ENCODE measurements at regions not wholly inside any gene's neighbourhood (a gene's known extent, or its start where the extent isn't known, plus 50 kb on each side); places are given as distances from the start of the nearest gene placed in this dataset.
"Not testable (repeated sequence)": the region's sequence is repeated elsewhere in the genome, so short reads cannot be mapped to it uniquely, and the experiment has no call there.

- no peak overlapping the region for H3K27ac ChIP-seq (ENCODE audit: low read depth, low read length)
Measured at GRCh38 chr6:101163611-101164010, 229.9 kb upstream of the GRIK2 start.

GRCh38 chr6:101167638-101168037, 225.9 kb upstream of the GRIK2 start:
- no peaks in the 10 kb centered on the region for H3F3A ChIP-seq (ENCODE audit: insufficient read depth)
- H3K9me2 ChIP-seq (replicated peaks; ENCODE audit: insufficient read depth, low read length) = no peaks in the 10 kb centered on the region
- TF ChIP-seq EZH2phosphoT487 (conservative IDR thresholded peaks at IDR 0.05; ENCODE audit: low read length) (no peak), CTCF (IDR thresholded peaks at IDR 0.05; ENCODE audit: insufficient read depth, low read length, poor library complexity, severe bottlenecking) (no peak)
- no peak overlapping the region for H3K9ac ChIP-seq (ENCODE audit: low read length)
- no peaks in the 10 kb centered on the region for H3K27me3 ChIP-seq (ENCODE audit: low read length)
- no peaks in the 10 kb centered on the region for H3K79me2 ChIP-seq (ENCODE audit: insufficient read depth, low read length)
- no peak overlapping the region for H3K27ac ChIP-seq (ENCODE audit: low read depth, low read length)
- H2AFZ ChIP-seq (ENCODE audit: low read depth, low read length, severe bottlenecking) = no peak overlapping the region
- no peaks in the 10 kb centered on the region for H4K20me1 ChIP-seq (ENCODE audit: low read depth, low read length)
- H3K4me3 ChIP-seq (ENCODE audit: insufficient read depth, low read length, poor library complexity, severe bottlenecking) = no peak overlapping the region
- H3K36me3 ChIP-seq (ENCODE audit: low read length) = no peaks in the 10 kb centered on the region
- H3K4me2 ChIP-seq (ENCODE audit: low read depth, low read length, poor library complexity, severe bottlenecking) = no peak overlapping the region
- H3K9me3 ChIP-seq (ENCODE audit: insufficient read depth, low read length) = no peaks in the 10 kb centered on the region

More at GRCh38 chr6:101163611-101164010, 229.9 kb upstream of the GRIK2 start:
- H4K20me1 ChIP-seq (ENCODE audit: low read depth, low read length) = no peaks in the 10 kb centered on the region
- H3K9ac ChIP-seq (ENCODE audit: low read length) = no peak overlapping the region
- H3K36me3 ChIP-seq (ENCODE audit: low read length) = no peaks in the 10 kb centered on the region
- H3K9me2 ChIP-seq (replicated peaks; ENCODE audit: insufficient read depth, low read length) = no peaks in the 10 kb centered on the region
- H3K27me3 ChIP-seq (ENCODE audit: low read length) = no peaks in the 10 kb centered on the region
- TF ChIP-seq EZH2phosphoT487 (conservative IDR thresholded peaks at IDR 0.05; ENCODE audit: low read length) = no peak
- no peaks in the 10 kb centered on the region for H3K9me3 ChIP-seq (ENCODE audit: insufficient read depth, low read length)
- no peak overlapping the region for H3K4me3 ChIP-seq (ENCODE audit: insufficient read depth, low read length, poor library complexity, severe bottlenecking)
- no peak overlapping the region for H2AFZ ChIP-seq (ENCODE audit: low read depth, low read length, severe bottlenecking)
- H3F3A ChIP-seq (ENCODE audit: insufficient read depth) = no peaks in the 10 kb centered on the region
- H3K4me2 ChIP-seq (ENCODE audit: low read depth, low read length, poor library complexity, severe bottlenecking) = no peak overlapping the region
- no peaks in the 10 kb centered on the region for H3K79me2 ChIP-seq (ENCODE audit: insufficient read depth, low read length)

DNA sequence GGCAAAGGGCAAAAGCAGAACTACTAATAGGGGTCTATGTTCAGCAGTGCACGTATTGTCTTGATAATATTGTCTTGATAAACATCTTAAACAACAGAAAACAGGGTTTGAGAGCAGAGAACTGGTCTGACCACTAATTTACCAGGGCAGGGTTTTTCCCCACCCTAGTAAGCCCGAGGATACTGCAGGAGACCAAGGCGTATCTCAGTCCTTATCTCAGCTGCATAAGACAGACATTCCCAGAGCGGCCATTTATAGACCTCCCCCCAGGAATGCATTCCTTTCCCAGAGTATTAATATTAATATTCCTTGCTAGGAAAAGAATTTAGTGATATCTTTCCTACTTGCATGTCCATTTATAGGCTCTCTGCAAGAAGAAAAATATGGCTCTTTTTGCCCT, 222.5 kb upstream of the GRIK2 start:
- H3K79me2 ChIP-seq (ENCODE audit: insufficient read depth, low read length); H3K4me2 ChIP-seq (ENCODE audit: low read depth, low read length, poor library complexity, severe bottlenecking); H2AFZ ChIP-seq (ENCODE audit: low read depth, low read length, severe bottlenecking); H3K36me3 ChIP-seq (ENCODE audit: low read length); H3K9me2 ChIP-seq (replicated peaks; ENCODE audit: insufficient read depth, low read length); H3K9me3 ChIP-seq (ENCODE audit: insufficient read depth, low read length); H3K27me3 ChIP-seq (ENCODE audit: low read length); H3K9ac ChIP-seq (ENCODE audit: low read length); H3K4me3 ChIP-seq (ENCODE audit: insufficient read depth, low read length, poor library complexity, severe bottlenecking); H3K27ac ChIP-seq (ENCODE audit: low read depth, low read length); H4K20me1 ChIP-seq (ENCODE audit: low read depth, low read length); H3F3A ChIP-seq (ENCODE audit: insufficient read depth): not testable (repeated sequence)

DNA sequence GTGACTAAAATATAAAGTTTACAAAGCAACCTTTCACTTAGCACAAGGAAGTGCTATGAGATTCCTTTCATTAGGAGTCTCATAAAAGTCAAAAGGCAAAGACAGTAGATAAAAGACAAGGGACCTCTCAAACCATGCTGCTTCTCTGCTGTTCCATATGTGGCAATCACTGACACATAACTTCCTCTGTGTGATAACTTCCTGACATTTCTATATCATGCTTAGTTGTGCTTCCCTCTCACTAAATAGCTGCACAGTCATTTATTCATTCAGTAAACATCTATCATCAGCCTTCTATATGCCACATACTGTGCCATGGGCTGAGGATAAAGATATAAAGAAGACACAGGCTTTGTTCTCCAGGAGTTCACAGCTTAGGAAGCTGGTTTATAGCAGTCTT, 214.8 kb upstream of the GRIK2 start:
- no peak overlapping the region for H3K9ac ChIP-seq (ENCODE audit: low read length)

More for the DNA sequence above, 214.8 kb upstream of the GRIK2 start:
- Histone ChIP-seq H3K4me3 (ENCODE audit: insufficient read depth, low read length, poor library complexity, severe bottlenecking) (no peak overlapping the region), H3K27ac (ENCODE audit: low read depth, low read length) (no peak overlapping the region), H3K9me3 (ENCODE audit: insufficient read depth, low read length) (no peaks in the 10 kb centered on the region), H3K4me2 (ENCODE audit: low read depth, low read length, poor library complexity, severe bottlenecking) (no peak overlapping the region), H3K9me2 (replicated peaks; ENCODE audit: insufficient read depth, low read length) (no peaks in the 10 kb centered on the region), H3K27me3 (ENCODE audit: low read length) (no peaks in the 10 kb centered on the region), H3K79me2 (ENCODE audit: insufficient read depth, low read length) (no peaks in the 10 kb centered on the region), H3F3A (ENCODE audit: insufficient read depth) (no peaks in the 10 kb centered on the region), H4K20me1 (ENCODE audit: low read depth, low read length) (no peaks in the 10 kb centered on the region), H2AFZ (ENCODE audit: low read depth, low read length, severe bottlenecking) (no peak overlapping the region), H3K36me3 (ENCODE audit: low read length) (no peaks in the 10 kb centered on the region)
- no peak for TF ChIP-seq CTCF (IDR thresholded peaks at IDR 0.05; ENCODE audit: insufficient read depth, low read length, poor library complexity, severe bottlenecking)
- TF ChIP-seq EZH2phosphoT487 (conservative IDR thresholded peaks at IDR 0.05; ENCODE audit: low read length) = no peak

Measured in SU-DHL-6 (cell line).